C4-2B (cell line): ENCODE measurements at regions not wholly inside any gene's neighbourhood (a gene's known extent, or its start where the extent isn't known, plus 50 kb on each side); places are given as distances from the start of the nearest gene placed in this dataset.

Experiments
- ZFX ChIP-seq: fragments of 450-650 bp; IDR thresholded peaks from 2 replicates; pipeline ENCODE4 v1.6.1; 2017
- TF ChIP-seq, protein P1 (sequence below): fragments of 450-650 bp; conservative IDR thresholded peaks from 2 replicates; pipeline ENCODE4 v1.5.1; 2017; ENCODE audit warnings: mild to moderate bottlenecking

DNA sequence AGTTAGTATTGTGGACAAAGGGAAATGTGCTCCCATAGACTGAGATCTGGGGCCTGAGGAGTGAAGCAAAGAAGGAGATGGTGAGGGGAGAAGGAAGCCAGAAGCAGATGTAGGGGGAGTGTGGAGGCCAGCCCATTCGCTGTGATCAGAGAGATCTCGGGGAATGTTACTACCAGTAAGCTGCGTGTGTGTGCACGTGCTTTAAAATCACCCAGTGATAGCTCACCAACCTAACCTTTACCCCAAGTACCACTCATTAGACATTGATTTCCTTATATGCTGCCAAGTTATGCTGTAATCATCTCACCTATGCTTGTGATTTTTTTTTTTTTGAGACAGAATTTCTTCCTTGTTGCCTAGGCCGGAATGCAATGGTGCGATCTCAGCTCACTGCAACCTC, 659.1 kb downstream of the IRX1 start:
- TF ChIP-seq, protein P1, sequence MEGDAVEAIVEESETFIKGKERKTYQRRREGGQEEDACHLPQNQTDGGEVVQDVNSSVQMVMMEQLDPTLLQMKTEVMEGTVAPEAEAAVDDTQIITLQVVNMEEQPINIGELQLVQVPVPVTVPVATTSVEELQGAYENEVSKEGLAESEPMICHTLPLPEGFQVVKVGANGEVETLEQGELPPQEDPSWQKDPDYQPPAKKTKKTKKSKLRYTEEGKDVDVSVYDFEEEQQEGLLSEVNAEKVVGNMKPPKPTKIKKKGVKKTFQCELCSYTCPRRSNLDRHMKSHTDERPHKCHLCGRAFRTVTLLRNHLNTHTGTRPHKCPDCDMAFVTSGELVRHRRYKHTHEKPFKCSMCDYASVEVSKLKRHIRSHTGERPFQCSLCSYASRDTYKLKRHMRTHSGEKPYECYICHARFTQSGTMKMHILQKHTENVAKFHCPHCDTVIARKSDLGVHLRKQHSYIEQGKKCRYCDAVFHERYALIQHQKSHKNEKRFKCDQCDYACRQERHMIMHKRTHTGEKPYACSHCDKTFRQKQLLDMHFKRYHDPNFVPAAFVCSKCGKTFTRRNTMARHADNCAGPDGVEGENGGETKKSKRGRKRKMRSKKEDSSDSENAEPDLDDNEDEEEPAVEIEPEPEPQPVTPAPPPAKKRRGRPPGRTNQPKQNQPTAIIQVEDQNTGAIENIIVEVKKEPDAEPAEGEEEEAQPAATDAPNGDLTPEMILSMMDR: no peak
- no peak for TF ChIP-seq ZFX
